Gastroesophageal sphincter (tissue), 3 donors: ENCODE measurements at regions not wholly inside any gene's neighbourhood (a gene's known extent, or its start where the extent isn't known, plus 50 kb on each side); places are given as distances from the start of the nearest gene placed in this dataset.
A peak's percentile ranks its signal among the peaks of the same experiment; 100 is the strongest.

Source experiments
- CTCF ChIP-seq, 4 experiments: fragments of 200-600 bp in 2 of 4; fragments of 450-650 bp in 2 of 4; sonication (generic) in 1 of 4; IDR thresholded peaks; one replicate each; pipeline ENCODE4 v1.5.1; 2017 to 2019; ENCODE audit warnings: antibody characterized with exemption in 4 of 4, mild to moderate bottlenecking in 2 of 4, moderate library complexity in 2 of 4
- EP300 ChIP-seq: sonication (generic); formaldehyde crosslinking; IDR thresholded peaks from one replicate; pipeline ENCODE4 v1.6.1; 2017; ENCODE audit warnings: antibody characterized with exemption, mild to moderate bottlenecking

GRCh38 chr19:28633319-28634018, 579.5 kb downstream of the UQCRFS1 start:
- TF ChIP-seq CTCF (IDR thresholded peaks at IDR 0.05) (peak in 3 of 4 experiments; percentile 28 to 59 (median 34)), EP300 (no peak)
